ENCODE measurements at regions not wholly inside any gene's neighbourhood (a gene's known extent, or its start where the extent isn't known, plus 50 kb on each side); places are given as distances from the start of the nearest gene placed in this dataset.

GRCh38 chr2:156818221-156818620, 382.0 kb downstream of the GPD2 start:
- TF ChIP-seq CTCF (conservative IDR thresholded peaks at IDR 0.05; ENCODE audit: low read length) (no peak), EZH2phosphoT487 (IDR thresholded peaks at IDR 0.05; ENCODE audit: borderline replicate concordance, low read depth, low read length) (no peak)

Measured in OCI-LY7 (cell line).